Neural progenitor cell (in vitro differentiated cells): ENCODE measurements at regions not wholly inside any gene's neighbourhood (a gene's known extent, or its start where the extent isn't known, plus 50 kb on each side); places are given as distances from the start of the nearest gene placed in this dataset.
A peak's percentile ranks its signal among the peaks of the same experiment; 100 is the strongest.

Source experiments
- DNase-seq: peaks from one replicate; pipeline ENCODE4 v3.0.0-alpha.2; 2016; ENCODE audit warnings: low spot score
- H2AFZ ChIP-seq: fragments of 200-600 bp; sonication (generic); replicated peaks from 2 replicates; pipeline ENCODE4 v1.6.1; 2016; ENCODE audit warnings: antibody characterized with exemption
- H3F3A ChIP-seq: fragments of 200-600 bp; sonication (generic); 2 replicates; pipeline ENCODE4 v1.6.1; 2016; ENCODE audit warnings: antibody characterized with exemption, low read depth
- H3K27ac ChIP-seq: fragments of 200-600 bp; sonication (generic); 2 replicates; pipeline ENCODE4 v1.5.1; 2016; ENCODE audit warnings: mild to moderate bottlenecking
- H3K27me3 ChIP-seq: fragments of 200-600 bp; sonication (generic); 2 replicates; pipeline ENCODE4 v1.6.1; 2016; ENCODE audit warnings: mild to moderate bottlenecking, moderate library complexity
- H3K36me3 ChIP-seq: fragments of 200-600 bp; sonication (generic); 2 replicates; pipeline ENCODE4 v1.5.1; 2016
- H3K4me1 ChIP-seq: fragments of 200-600 bp; sonication (generic); 2 replicates; pipeline ENCODE4 v1.6.1; 2016; ENCODE audit warnings: mixed run types
- H3K4me2 ChIP-seq: fragments of 200-600 bp; sonication (generic); 2 replicates; pipeline ENCODE4 v1.6.1; 2016
- H3K4me3 ChIP-seq: fragments of 200-600 bp; sonication (generic); 2 replicates; pipeline ENCODE4 v1.5.1; 2016
- H3K79me2 ChIP-seq: fragments of 200-600 bp; sonication (generic); 2 replicates; pipeline ENCODE4 v1.6.1; 2016; ENCODE audit warnings: low read depth
- H3K9ac ChIP-seq: fragments of 200-600 bp; sonication (generic); 2 replicates; pipeline ENCODE4 v1.6.1; 2016
- H3K9me3 ChIP-seq: fragments of 200-600 bp; sonication (generic); 2 replicates; pipeline ENCODE4 v1.5.1; 2016; ENCODE audit warnings: low read depth
- H4K20me1 ChIP-seq: fragments of 200-600 bp; sonication (generic); 2 replicates; pipeline ENCODE4 v1.6.1; 2016; ENCODE audit warnings: low read depth
- H3K27ac Mint-ChIP-seq: 3 replicates; pipeline ENCODE4 v1.8.0; 2021; ENCODE audit warnings: mixed read lengths
- H3K27me3 Mint-ChIP-seq: 2 replicates; pipeline ENCODE4 v1.8.0; 2022; ENCODE audit warnings: low read depth, mild to moderate bottlenecking, inconsistent platforms, moderate library complexity, mixed read lengths; ENCODE audit not compliant: insufficient read depth
- H3K36me3 Mint-ChIP-seq: 3 replicates; pipeline ENCODE4 v1.8.0; 2021; ENCODE audit warnings: mixed read lengths
- H3K4me1 Mint-ChIP-seq: 3 replicates; pipeline ENCODE4 v1.8.0; 2021; ENCODE audit warnings: mixed read lengths
- H3K4me3 Mint-ChIP-seq: 3 replicates; pipeline ENCODE4 v1.8.0; 2021; ENCODE audit warnings: mild to moderate bottlenecking, moderate library complexity, mixed read lengths
- H3K9me3 Mint-ChIP-seq: 3 replicates; pipeline ENCODE4 v1.8.0; 2020; ENCODE audit warnings: mixed read lengths
- EZH2 ChIP-seq: fragments of 200-600 bp; sonication (generic); IDR thresholded peaks from 2 replicates; pipeline ENCODE4 v1.6.1; 2017; ENCODE audit warnings: antibody characterized with exemption, mild to moderate bottlenecking, moderate library complexity
- EZH2phosphoT487 ChIP-seq: fragments of 200-600 bp; sonication (generic); IDR thresholded peaks from 2 replicates; pipeline ENCODE4 v1.6.1; 2017; ENCODE audit warnings: antibody characterized with exemption
- TF ChIP-seq, protein P1 (sequence below): fragments of 200-600 bp; sonication (generic); IDR thresholded peaks from 2 replicates; pipeline ENCODE4 v1.5.1; 2017; ENCODE audit warnings: antibody characterized with exemption, mild to moderate bottlenecking

GRCh38 chr6:170186941-170187668 is 103.8 kb downstream of the DLL1 start:
- Histone ChIP-seq H3K9me3 (no peaks in the 10 kb centered on the region), H3K79me2 (no peaks in the 10 kb centered on the region), H3K4me3 (no peak overlapping the region), H2AFZ (no peak overlapping the region), H3K4me2 (no peak overlapping the region), H4K20me1 (no peaks in the 10 kb centered on the region), H3K27me3 (no peaks in the 10 kb centered on the region), H3K36me3 (no peaks in the 10 kb centered on the region), H3K9ac (no peak overlapping the region), H3F3A (no peaks in the 10 kb centered on the region), H3K27ac (no peak overlapping the region), H3K4me1 (peaks cover 5% of the 10 kb centered on the region)
- H3K36me3 Mint-ChIP-seq = no peaks in the 10 kb centered on the region
- DNase-seq = no peak
- no peak overlapping the region for H3K4me3 Mint-ChIP-seq
- no peak overlapping the region for H3K27ac Mint-ChIP-seq
- H3K9me3 Mint-ChIP-seq = peaks cover 6% of the 10 kb centered on the region
- H3K27me3 Mint-ChIP-seq = peaks cover 6% of the 10 kb centered on the region
- no peaks in the 10 kb centered on the region for H3K4me1 Mint-ChIP-seq
- TF ChIP-seq EZH2phosphoT487 (no peak), EZH2 (no peak)
- TF ChIP-seq, protein P1, sequence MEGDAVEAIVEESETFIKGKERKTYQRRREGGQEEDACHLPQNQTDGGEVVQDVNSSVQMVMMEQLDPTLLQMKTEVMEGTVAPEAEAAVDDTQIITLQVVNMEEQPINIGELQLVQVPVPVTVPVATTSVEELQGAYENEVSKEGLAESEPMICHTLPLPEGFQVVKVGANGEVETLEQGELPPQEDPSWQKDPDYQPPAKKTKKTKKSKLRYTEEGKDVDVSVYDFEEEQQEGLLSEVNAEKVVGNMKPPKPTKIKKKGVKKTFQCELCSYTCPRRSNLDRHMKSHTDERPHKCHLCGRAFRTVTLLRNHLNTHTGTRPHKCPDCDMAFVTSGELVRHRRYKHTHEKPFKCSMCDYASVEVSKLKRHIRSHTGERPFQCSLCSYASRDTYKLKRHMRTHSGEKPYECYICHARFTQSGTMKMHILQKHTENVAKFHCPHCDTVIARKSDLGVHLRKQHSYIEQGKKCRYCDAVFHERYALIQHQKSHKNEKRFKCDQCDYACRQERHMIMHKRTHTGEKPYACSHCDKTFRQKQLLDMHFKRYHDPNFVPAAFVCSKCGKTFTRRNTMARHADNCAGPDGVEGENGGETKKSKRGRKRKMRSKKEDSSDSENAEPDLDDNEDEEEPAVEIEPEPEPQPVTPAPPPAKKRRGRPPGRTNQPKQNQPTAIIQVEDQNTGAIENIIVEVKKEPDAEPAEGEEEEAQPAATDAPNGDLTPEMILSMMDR = no peak

GRCh38 chr6:170186006-170186935 is 104.6 kb downstream of the DLL1 start:
- Histone ChIP-seq H4K20me1 (no peaks in the 10 kb centered on the region), H3K9ac (no peak overlapping the region), H3K9me3 (no peaks in the 10 kb centered on the region), H3K4me1 (peaks cover 5% of the 10 kb centered on the region), H2AFZ (peak overlapping the region; percentile 42), H3K27me3 (no peaks in the 10 kb centered on the region), H3K4me2 (no peak overlapping the region), H3K4me3 (no peak overlapping the region), H3F3A (no peaks in the 10 kb centered on the region), H3K27ac (no peak overlapping the region), H3K79me2 (no peaks in the 10 kb centered on the region), H3K36me3 (no peaks in the 10 kb centered on the region)
- TF ChIP-seq, protein P1 = no peak
- TF ChIP-seq EZH2 (no peak), EZH2phosphoT487 (no peak)
- Mint-ChIP-seq H3K9me3 (peaks cover 6% of the 10 kb centered on the region), H3K4me1 (no peaks in the 10 kb centered on the region), H3K4me3 (no peak overlapping the region), H3K27me3 (peaks cover 8% of the 10 kb centered on the region), H3K36me3 (no peaks in the 10 kb centered on the region), H3K27ac (no peak overlapping the region)
- DNase-seq = no peak

DNA sequence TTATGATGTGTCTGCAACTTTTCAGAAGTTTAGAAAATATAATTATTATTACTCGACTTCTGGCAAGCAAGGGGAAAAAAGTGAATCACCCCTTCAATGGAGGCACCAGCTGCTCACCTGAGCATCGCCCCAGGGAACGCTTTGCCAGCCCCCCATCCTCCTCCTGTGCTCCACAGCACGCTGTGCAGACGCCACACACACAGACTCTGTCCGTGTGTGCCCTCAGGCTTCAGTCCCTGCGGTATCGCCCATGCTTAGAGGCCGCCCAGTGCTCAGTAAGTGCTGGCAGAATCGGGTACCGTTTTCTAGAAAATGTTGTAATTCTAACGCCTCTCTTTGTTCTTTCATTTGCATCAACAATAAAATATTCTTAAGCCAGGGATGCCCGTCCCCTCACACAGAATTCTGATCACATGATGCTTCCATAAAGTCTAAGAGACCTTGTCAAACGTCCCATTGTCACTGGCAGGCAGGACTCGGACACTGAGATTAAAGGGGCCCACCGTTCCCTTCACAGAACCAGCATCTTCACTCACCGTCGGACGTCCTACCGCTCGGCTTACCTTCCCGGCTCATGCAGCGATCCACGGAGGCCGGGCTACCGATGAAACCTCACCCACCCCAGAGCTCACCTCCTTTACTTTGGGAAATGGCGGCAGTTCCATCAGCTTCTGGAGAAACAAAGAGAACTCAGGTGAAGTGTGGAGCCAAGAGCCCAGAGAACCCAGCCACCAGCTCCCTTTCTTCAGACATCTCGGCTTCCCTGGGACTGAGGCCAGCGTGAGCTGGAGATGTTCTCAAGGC is 105.5 kb downstream of the DLL1 start:
- H3K9me3 ChIP-seq = no peaks in the 10 kb centered on the region
- Mint-ChIP-seq H3K4me1 (no peaks in the 10 kb centered on the region), H3K9me3 (peaks cover 6% of the 10 kb centered on the region), H3K4me3 (no peak overlapping the region), H3K27me3 (peaks cover 8% of the 10 kb centered on the region), H3K36me3 (no peaks in the 10 kb centered on the region), H3K27ac (no peak overlapping the region)
- no peak overlapping the region for H3K4me2 ChIP-seq
- no peak overlapping the region for H3K9ac ChIP-seq
- TF ChIP-seq, protein P1 = no peak
- TF ChIP-seq EZH2phosphoT487 (no peak), EZH2 (no peak)
- H3K27me3 ChIP-seq = no peaks in the 10 kb centered on the region
- no peaks in the 10 kb centered on the region for H4K20me1 ChIP-seq
- no peak for DNase-seq
- no peaks in the 10 kb centered on the region for H3K79me2 ChIP-seq
- H3K4me3 ChIP-seq = no peak overlapping the region
- no peaks in the 10 kb centered on the region for H3F3A ChIP-seq
- H3K36me3 ChIP-seq = no peaks in the 10 kb centered on the region
- H2AFZ ChIP-seq = peak overlapping the region; percentile 42
- no peak overlapping the region for H3K27ac ChIP-seq
- H3K4me1 ChIP-seq = peaks cover 5% of the 10 kb centered on the region
